HFFc6 (cell line): ENCODE measurements at regions not wholly inside any gene's neighbourhood (a gene's known extent, or its start where the extent isn't known, plus 50 kb on each side); places are given as distances from the start of the nearest gene placed in this dataset.

Experiments used
- DNase-seq: peaks from one replicate; pipeline ENCODE4 v3.0.0-alpha.2; 2018
- H3K27ac Mint-ChIP-seq: 2 replicates; pipeline ENCODE4 v1.8.0; 2020; ENCODE audit warnings: mild to moderate bottlenecking, mixed read lengths
- H3K27me3 Mint-ChIP-seq: 2 replicates; pipeline ENCODE4 v1.8.0; 2021; ENCODE audit warnings: mild to moderate bottlenecking, moderate library complexity, mixed read lengths; ENCODE audit not compliant: insufficient read depth
- H3K36me3 Mint-ChIP-seq: 2 replicates; pipeline ENCODE4 v1.8.0; 2021; ENCODE audit warnings: low read depth, mixed read lengths
- H3K4me1 Mint-ChIP-seq: 2 replicates; pipeline ENCODE4 v1.8.0; 2020; ENCODE audit warnings: low read depth, mixed read lengths
- H3K4me3 Mint-ChIP-seq: 2 replicates; pipeline ENCODE4 v1.8.0; 2020; ENCODE audit warnings: mild to moderate bottlenecking, moderate library complexity, mixed read lengths
- H3K9me3 Mint-ChIP-seq: 2 replicates; pipeline ENCODE4 v1.8.0; 2020; ENCODE audit warnings: mild to moderate bottlenecking, mixed read lengths
- TF ChIP-seq, protein P1 (sequence below): fragments of 200-600 bp; sonication (generic); IDR thresholded peaks from 2 replicates; pipeline ENCODE4 v1.5.0; 2021; ENCODE audit warnings: antibody characterized with exemption, mild to moderate bottlenecking

DNA sequence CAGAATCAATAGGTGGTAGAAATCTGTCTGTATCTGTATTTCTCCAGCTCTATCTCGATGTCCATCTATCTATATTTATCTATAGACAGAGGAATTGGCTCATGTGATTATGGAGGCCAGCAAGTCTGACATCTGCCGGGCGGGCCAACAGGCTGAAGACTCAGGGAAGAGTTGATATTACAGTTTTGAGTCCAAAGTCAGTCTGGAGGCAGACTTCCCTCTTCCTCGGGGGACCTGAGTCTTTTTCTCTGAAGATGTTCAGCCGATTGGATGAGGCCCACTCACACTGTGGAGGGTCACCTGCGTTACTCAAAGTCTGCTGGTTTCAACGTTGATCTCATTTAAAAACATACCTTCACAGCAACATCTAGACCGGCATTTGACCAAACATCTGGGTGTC lies 98.7 kb downstream of the RAMP3 start:
- DNase-seq = no peak
- H3K4me1 Mint-ChIP-seq = no peaks in the 10 kb centered on the region
- TF ChIP-seq, protein P1, sequence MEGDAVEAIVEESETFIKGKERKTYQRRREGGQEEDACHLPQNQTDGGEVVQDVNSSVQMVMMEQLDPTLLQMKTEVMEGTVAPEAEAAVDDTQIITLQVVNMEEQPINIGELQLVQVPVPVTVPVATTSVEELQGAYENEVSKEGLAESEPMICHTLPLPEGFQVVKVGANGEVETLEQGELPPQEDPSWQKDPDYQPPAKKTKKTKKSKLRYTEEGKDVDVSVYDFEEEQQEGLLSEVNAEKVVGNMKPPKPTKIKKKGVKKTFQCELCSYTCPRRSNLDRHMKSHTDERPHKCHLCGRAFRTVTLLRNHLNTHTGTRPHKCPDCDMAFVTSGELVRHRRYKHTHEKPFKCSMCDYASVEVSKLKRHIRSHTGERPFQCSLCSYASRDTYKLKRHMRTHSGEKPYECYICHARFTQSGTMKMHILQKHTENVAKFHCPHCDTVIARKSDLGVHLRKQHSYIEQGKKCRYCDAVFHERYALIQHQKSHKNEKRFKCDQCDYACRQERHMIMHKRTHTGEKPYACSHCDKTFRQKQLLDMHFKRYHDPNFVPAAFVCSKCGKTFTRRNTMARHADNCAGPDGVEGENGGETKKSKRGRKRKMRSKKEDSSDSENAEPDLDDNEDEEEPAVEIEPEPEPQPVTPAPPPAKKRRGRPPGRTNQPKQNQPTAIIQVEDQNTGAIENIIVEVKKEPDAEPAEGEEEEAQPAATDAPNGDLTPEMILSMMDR = no peak

DNA sequence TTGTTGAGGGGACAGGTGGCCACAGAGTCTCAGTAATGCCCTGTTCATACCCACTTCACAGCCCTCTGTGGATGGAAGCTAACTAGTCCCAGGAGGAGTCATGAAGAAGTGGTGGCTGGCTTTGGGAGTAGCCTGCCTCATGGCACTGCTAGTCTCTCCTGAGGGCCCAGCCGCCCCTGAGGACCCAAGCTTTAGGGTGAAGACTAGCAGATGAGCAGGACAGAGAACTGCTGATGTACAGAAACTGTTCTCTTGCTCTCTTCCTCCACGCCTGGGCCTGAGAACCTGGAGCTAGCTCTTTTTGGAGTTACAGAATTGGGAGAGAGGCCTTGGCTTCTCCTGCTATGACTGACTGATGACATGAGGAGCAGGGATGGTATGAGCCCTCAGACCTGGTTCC lies 99.2 kb downstream of the RAMP3 start:
- DNase-seq = no peak
- no peaks in the 10 kb centered on the region for H3K36me3 Mint-ChIP-seq
- no peaks in the 10 kb centered on the region for H3K4me1 Mint-ChIP-seq
- TF ChIP-seq, protein P1 = no peak
- no peak overlapping the region for H3K27ac Mint-ChIP-seq
- peaks cover 32% of the 10 kb centered on the region for H3K27me3 Mint-ChIP-seq
- no peak overlapping the region for H3K4me3 Mint-ChIP-seq
- no peaks in the 10 kb centered on the region for H3K9me3 Mint-ChIP-seq

More for the DNA sequence above, 98.7 kb downstream of the RAMP3 start:
- no peak overlapping the region for H3K4me3 Mint-ChIP-seq
- H3K27me3 Mint-ChIP-seq = peaks cover 31% of the 10 kb centered on the region
- no peaks in the 10 kb centered on the region for H3K9me3 Mint-ChIP-seq
- no peak overlapping the region for H3K27ac Mint-ChIP-seq
- H3K36me3 Mint-ChIP-seq = no peaks in the 10 kb centered on the region

DNA sequence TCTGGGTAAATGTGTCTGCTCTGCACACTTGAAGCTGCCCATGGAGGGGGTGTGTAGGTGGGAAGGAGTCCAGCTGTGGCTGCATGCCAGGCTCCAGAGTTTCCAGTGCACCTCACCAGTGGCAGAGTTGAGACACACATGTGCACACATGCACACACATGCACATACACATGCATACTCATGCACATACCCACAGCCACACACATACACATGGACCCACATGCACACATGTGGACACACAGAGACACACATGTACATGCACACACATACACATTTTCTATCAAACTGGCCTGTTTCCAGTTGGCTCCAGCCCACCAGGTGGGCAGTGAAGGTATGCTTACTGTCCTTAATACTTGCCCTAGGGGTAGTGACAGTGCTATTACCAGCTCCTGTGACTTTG lies 99.7 kb downstream of the RAMP3 start:
- peaks cover 32% of the 10 kb centered on the region for H3K27me3 Mint-ChIP-seq
- TF ChIP-seq, protein P1 = no peak

DNA sequence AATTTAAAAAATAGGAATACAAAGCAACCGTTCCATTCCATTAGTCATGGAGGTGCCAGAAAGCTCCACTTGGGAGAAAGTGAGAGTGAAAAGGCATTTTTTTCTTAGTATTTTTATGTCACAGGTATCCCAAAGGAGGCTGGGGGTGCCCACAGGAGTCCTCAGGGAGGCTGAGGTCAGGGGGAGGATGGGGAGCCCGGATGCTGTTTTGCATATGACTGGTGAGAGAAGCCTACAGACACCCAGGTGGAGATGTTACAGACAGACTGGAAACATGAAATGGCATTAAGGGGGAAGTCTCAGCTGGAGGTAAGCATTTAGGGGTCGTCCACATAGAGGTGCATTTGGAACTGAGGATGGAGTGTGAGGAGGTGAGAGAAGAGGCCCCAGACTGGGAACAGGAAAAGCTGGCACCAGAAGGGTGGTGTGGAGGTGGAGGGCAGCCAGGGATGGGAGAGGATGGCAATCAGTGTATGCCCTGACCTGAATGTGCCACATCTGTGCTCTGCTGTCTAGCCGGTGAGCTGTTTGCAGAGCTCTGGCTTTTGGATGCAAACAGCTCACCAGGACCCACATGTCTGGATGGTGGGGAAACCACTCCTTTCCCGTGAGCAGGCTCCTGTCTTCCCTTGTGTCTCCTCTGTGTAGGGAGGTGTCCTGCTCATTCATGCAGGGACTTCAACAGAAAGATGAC lies 101.1 kb downstream of the RAMP3 start:
- H3K27me3 Mint-ChIP-seq = peaks cover 35% of the 10 kb centered on the region
- no peak overlapping the region for H3K27ac Mint-ChIP-seq
- TF ChIP-seq, protein P1 = no peak
- no peaks in the 10 kb centered on the region for H3K4me1 Mint-ChIP-seq
- no peak for DNase-seq
- H3K4me3 Mint-ChIP-seq = no peak overlapping the region
- no peaks in the 10 kb centered on the region for H3K9me3 Mint-ChIP-seq
- H3K36me3 Mint-ChIP-seq = no peaks in the 10 kb centered on the region

More for the DNA sequence above, 99.7 kb downstream of the RAMP3 start:
- Mint-ChIP-seq H3K36me3 (no peaks in the 10 kb centered on the region), H3K27ac (no peak overlapping the region), H3K9me3 (no peaks in the 10 kb centered on the region), H3K4me3 (no peak overlapping the region), H3K4me1 (no peaks in the 10 kb centered on the region)
- no peak for DNase-seq

DNA sequence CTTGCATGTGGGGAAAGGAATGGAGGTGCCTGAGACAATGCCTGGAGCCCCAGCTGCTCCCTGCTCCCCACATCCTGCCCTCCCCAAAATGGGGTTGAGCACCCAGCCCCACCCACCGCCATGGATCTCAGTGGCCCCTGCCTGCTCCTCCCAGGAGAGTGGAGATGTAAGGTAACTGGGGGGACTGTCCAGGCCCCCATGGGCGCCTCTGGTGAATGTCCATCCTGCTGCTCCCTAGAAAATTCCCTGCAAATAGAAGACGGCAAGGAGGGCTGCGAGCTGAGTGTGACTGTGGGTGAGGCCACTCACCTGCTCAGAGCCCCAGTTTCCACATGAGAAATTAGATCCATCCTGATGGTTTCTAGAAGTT lies 101.6 kb downstream of the RAMP3 start:
- DNase-seq = no peak
- no peaks in the 10 kb centered on the region for H3K4me1 Mint-ChIP-seq
- peaks cover 33% of the 10 kb centered on the region for H3K27me3 Mint-ChIP-seq
- H3K36me3 Mint-ChIP-seq = no peaks in the 10 kb centered on the region
- TF ChIP-seq, protein P1 = no peak
- no peak overlapping the region for H3K27ac Mint-ChIP-seq
- H3K9me3 Mint-ChIP-seq = no peaks in the 10 kb centered on the region
- no peak overlapping the region for H3K4me3 Mint-ChIP-seq
